ENCODE measurements at regions not wholly inside any gene's neighbourhood (a gene's known extent, or its start where the extent isn't known, plus 50 kb on each side); places are given as distances from the start of the nearest gene placed in this dataset.
A peak's percentile ranks its signal among the peaks of the same experiment; 100 is the strongest.

DNA sequence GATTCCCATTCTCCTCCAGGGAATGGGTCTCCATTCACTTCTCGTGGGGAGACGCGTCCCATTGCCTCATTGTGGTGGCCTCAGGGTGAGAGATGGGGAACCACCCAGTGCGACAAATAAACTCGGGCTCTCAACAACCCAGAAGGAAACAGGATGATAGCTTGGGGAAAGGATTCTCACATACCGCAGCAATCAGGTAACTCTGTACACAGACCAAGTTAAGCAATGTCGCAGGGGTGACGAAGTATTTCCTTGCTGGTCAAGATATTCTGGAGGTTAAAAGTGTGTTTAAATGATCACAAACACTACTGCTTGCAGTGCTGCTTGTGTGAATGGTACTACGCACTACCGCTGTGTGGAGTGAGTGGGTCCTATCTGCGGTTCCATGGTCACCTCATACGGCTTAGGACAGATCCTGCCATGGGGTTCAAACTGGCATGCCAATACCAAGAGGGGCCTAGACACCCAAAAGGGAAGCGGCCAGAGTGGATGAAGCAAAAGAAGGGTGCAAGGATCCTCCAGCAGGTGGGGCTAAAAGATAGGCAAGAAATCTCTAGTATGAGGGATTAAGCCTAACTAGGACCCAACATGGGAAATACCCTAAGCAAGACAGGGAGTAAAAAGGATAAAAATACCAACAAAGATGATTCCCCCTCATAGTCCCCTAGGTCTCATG lies 143.8 kb upstream of the TMEM106B start:
- H3K4me3 ChIP-seq (ENCODE audit: low read depth, low read length) = no peak overlapping the region

GRCh38 chr7:12069757-12070156 lies 141.3 kb upstream of the TMEM106B start:
- H3K4me3 ChIP-seq (ENCODE audit: low read depth, low read length) = no peak overlapping the region

GRCh38 chr7:12074889-12075288 lies 136.2 kb upstream of the TMEM106B start:
- H3K4me3 ChIP-seq (ENCODE audit: low read depth, low read length) = no peak overlapping the region

DNA sequence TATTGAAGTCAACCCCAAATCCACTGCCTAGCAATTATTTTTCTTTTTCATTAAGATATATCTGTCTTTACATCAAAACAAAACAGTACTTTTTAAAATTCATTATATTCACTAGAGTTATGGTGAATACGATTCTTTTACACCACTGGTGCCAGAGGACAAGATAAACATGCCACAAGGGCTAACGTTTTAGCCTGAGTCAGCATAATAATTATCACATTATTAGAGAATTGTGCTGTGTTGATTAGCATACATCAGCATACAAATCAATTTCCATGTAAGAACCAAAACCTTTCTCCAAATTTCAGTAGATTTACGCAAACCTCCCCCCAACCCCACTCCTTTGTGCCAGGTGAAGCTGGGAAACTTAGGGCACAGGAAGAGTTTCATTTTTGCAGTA lies 131.1 kb upstream of the TMEM106B start:
- no peak overlapping the region for H3K4me3 ChIP-seq (ENCODE audit: low read depth, low read length)

DNA sequence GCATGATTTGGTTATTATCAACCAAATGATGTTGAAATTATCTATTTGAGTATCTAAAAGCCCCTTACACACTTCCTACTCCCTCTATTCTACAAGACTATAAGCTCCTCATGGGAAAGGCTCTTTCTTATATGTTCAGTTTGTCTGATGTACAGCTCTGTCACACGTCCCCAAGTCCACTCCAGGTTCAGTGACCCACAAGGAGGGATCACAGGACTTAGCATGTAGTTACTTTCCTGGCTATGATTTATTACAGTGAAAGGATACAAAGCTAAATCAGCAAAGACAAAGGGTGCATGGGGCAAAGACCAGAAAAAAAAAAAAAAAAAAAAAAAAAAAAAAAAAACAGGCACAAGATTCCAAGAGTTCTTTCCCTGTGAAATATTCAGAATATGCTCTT lies 125.6 kb upstream of the TMEM106B start:
- H3K4me3 ChIP-seq (ENCODE audit: low read depth, low read length) = no peak overlapping the region

DNA sequence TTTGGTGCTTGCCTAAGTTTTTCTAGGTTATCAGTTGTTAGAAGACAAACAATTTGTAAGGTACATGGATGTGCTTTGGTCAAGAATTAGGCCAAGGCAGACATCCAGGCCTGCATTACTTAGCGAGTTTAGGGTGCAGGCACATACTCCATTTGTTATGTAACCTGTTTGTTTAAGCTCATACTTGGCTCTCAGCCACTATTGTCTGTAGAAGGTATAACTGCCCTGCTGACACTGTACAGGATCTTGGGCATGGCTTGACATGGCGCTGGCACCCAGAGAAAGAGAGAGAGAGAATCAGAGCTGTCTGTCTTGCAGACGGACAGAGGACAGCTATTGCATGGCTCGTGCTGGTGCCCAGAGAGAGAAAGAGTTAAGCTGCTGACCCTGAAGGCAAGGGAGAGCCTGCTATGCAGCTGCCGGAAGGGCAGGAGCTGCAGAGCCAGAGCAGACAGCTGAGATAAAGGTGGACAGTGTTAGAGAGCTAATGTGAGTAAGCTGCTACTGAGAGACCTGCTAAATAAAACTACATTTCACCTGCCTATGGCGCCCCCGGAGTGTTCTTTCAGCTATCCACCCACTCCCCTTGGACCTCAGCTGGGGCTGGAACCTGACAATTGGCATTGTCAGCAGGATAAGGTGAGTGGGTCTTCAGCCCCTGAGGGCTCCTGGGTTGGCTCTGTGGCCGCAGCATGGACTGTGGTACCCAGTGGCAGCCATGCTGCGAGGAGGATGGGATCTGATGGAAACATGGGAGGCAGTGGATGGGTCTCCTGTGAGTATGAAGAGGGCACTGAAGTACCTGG lies 120.9 kb upstream of the TMEM106B start:
- H3K4me3 ChIP-seq (ENCODE audit: low read depth, low read length) = no peak overlapping the region

GRCh38 chr7:12090757-12091221 lies 120.3 kb upstream of the TMEM106B start:
- H3K4me3 ChIP-seq (ENCODE audit: low read depth, low read length) = no peak overlapping the region

- H3K4me3 ChIP-seq (ENCODE audit: low read depth, low read length) = no peak overlapping the region
Measured at GRCh38 chr7:12091231-12091630, 119.9 kb upstream of the TMEM106B start.

DNA sequence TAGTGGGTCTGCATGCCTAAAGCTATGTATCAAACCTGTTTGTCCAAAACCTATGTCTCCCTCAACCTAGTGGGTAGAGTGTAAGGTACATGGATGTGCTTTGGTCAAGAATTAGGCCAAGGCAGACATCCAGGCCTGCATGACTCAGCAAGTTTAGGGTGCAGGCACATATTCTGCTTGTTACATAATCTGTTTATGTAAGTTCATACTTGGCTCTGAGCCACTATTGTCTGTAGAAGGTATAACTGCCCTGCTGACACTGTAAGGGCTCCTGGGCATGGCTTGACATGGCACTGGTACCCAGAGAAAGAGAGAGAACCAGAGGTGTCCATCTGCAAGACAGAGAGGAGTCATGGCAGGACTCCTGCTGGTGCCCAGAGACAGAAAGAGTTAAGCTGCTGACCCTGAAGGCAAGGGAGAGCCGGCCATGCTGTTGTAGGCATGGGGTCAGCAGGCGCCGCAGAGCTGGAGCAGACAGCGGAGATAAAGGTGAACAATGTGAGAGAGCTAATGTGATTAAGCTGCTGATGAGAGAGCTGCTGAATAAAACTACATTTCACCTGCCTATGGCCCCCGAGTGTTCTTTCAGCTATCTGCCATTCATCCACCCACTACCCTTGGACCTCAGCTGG lies 118.5 kb upstream of the TMEM106B start:
- no peak overlapping the region for H3K4me3 ChIP-seq (ENCODE audit: low read depth, low read length)

DNA sequence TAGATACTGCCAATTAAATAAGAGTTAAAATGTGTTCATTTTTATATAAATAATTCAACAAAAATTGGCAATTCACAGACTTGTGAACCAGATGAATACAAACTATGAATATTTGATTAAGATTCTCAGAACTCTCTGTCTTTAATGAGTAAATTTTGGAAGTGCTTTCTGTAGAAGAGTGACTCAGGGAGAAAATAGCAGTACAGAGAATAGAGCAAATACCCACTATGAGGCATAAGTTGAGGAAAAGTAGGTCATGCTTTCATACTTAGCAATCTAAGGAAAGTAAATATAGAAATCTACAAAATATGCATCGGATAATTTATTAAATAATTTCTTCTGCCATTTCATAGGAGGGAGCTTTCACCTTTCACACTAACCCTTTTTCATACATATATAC lies 117.7 kb upstream of the TMEM106B start:
- no peak overlapping the region for H3K4me3 ChIP-seq (ENCODE audit: low read depth, low read length)

DNA sequence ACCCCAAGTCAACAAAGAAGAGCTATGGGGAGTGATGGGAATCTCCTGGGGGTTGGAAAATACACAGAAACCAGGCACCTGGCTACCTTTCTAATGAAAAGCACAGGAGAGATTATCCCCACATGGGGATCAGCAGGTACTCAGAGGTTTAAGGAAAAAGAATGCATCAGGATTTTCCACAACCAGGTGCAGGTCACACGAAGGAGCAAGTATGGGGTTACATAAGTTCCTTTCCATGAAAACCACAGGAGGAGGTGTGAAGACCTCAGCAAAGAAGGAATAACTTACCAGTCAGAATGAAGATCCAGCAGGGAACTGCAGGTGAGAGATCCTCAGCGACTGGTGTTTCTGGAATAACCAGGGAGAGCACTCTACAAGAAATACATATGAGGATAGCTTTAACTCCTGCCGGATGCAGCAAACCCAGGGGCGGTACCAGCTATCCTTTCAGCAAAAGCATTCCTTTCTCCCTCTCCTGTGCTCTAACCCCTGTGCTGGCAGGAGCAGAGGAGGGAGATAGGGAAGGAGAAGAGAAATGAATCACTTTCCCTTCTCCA lies 116.7 kb upstream of the TMEM106B start:
- H3K4me3 ChIP-seq (ENCODE audit: low read depth, low read length) = no peak overlapping the region

- no peak overlapping the region for H3K4me3 ChIP-seq (ENCODE audit: low read depth, low read length)
Measured at GRCh38 chr7:12102126-12102525, 109.0 kb upstream of the TMEM106B start.

DNA sequence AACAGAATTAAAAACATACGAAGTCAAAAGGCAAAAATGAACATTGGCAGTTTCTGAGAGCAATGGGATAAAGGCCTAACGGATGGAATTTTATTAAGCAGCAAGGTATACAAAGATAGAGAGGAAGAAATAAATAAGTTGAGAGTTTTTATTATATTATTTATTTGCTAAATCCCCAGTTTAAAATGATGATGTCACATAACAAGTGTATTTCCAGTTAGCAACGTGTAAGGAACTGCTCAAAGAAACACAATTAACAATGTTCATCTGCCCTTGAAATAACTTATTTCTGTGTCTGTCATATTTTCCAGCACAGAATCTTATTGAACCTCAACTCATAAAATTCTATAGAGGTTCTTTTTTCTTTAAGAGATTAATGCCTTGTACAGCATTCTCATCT lies 108.6 kb upstream of the TMEM106B start:
- no peak overlapping the region for H3K4me3 ChIP-seq (ENCODE audit: low read depth, low read length)

DNA sequence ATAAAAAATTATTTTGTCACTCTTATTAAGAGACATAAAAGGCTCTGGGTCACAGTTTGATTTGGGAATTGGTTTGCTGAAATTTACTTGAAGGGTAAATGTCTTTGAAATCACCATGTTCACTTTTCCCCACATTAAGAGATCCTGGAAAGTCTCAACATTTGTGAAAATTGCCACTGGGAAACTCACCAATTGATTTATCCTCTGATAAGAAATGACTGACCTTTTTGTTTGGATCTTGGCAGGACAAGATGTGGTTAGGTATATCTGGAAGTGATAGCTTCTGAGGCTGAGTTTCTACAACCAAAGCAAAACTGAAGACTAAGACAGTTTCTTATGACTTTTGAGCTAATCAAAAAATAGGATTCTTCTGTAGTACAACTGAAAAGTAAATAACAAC lies 107.1 kb upstream of the TMEM106B start:
- no peak overlapping the region for H3K4me3 ChIP-seq (ENCODE audit: low read depth, low read length)

- H3K4me3 ChIP-seq (ENCODE audit: low read depth, low read length) = no peak overlapping the region
Measured at GRCh38 chr7:12107381-12107780, 103.7 kb upstream of the TMEM106B start.

DNA sequence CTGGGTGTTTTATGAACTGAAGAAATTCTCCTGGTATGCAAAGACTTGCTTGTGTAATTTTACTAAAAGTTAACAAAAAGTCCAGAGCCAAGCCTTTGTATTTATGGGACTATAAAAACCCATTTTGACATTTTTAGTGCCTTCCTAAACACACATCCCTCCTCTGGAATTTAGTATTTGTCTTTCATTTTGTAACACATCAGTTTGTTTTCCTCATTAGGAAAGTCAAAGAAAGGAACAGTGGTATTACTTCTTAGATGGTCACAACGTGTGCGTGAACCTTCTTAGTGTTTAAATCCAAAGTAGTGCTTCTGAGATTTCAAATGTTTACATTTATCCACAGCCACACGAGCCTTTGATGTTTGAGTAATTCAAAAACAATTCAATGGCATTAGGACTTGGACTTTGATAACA lies 103.2 kb upstream of the TMEM106B start:
- no peak overlapping the region for H3K4me3 ChIP-seq (ENCODE audit: low read depth, low read length)

DNA sequence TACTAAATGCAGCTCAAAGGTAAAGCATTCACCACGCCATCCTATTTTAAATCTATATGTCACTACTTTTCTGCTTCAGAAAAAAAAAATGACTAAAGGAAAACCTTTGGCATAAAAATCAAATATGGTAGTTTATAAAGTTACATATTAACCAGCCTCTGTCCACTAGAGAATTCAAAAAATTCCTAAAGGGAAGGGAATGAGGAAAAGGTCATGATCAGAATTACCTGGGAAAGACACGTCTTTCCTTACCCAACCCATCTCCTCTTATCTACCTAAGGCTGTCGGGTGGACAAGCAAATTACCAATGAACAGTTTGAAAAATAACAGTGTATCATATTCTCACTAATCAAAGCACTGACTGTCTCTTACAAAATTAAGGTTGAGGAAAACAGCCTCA lies 100.7 kb upstream of the TMEM106B start:
- no peak overlapping the region for H3K4me3 ChIP-seq (ENCODE audit: low read depth, low read length)

- peak overlapping the region; percentile 38 for H3K4me3 ChIP-seq (ENCODE audit: low read depth, low read length)
Measured at GRCh38 chr7:12111422-12112405, 99.4 kb upstream of the TMEM106B start.

- no peak overlapping the region for H3K4me3 ChIP-seq (ENCODE audit: low read depth, low read length)
Measured at GRCh38 chr7:12117170-12117569, 93.9 kb upstream of the TMEM106B start.

- no peak overlapping the region for H3K4me3 ChIP-seq (ENCODE audit: low read depth, low read length)
Measured at GRCh38 chr7:12119620-12120303, 91.3 kb upstream of the TMEM106B start.
